ENCODE measurements at regions not wholly inside any gene's neighbourhood (a gene's known extent, or its start where the extent isn't known, plus 50 kb on each side); places are given as distances from the start of the nearest gene placed in this dataset.

GRCh38 chr12:81957631-81958030, 198.5 kb upstream of the PPFIA2 start:
- TF ChIP-seq CTCF (IDR thresholded peaks at IDR 0.05), result no peak
- no peak for TF ChIP-seq POLR2A (IDR thresholded peaks at IDR 0.05)

Data from esophagus squamous epithelium (tissue), 4 donors.